Panc1 (cell line): ENCODE measurements at regions not wholly inside any gene's neighbourhood (a gene's known extent, or its start where the extent isn't known, plus 50 kb on each side); places are given as distances from the start of the nearest gene placed in this dataset.

Source experiments
- ATAC-seq: fragments of 200-7000 bp; cut with Tn5 transposase; 2 replicates; pipeline ENCODE4 v1.9.1; 2020; ENCODE audit warnings: mild to moderate bottlenecking, moderate library complexity
- BruUV-seq: library from RNA; stranded (reverse); fragments of 400-500 nt; replicated peaks from 2 replicates; lab custom pipeline; 2021; lab: Mats Ljungman, UMichigan
- CTCF ChIA-PET: fragments of 300-600 bp; sonication (Branson Sonifier 250); formaldehyde crosslinking; loops from one replicate; lab custom pipeline; 2022; ENCODE audit warnings: antibody characterized with exemption; lab: Charles Lee
- POLR2A ChIA-PET: fragments of 300-600 bp; sonication (Branson Sonifier 250); formaldehyde crosslinking; loops from one replicate; lab custom pipeline; 2022; ENCODE audit warnings: antibody characterized with exemption; lab: Charles Lee
- DNase-seq: peaks from one replicate; pipeline ENCODE4 v3.0.0-alpha.2; 2010; ENCODE audit warnings: low read depth, low spot score
- H3K27ac ChIP-seq: 2 replicates; pipeline ENCODE4 v1.5.1; 2011; ENCODE audit warnings: mild to moderate bottlenecking, low read length, inconsistent platforms
- H3K27me3 ChIP-seq: fragments of 200-500 bp; sonication (Bioruptor generic); 2 replicates; pipeline ENCODE4 v1.6.0; 2014; ENCODE audit warnings: low read length, inconsistent platforms; ENCODE audit not compliant: control insufficient read depth, insufficient read depth
- H3K36me3 ChIP-seq: fragments of 200-500 bp; sonication (Bioruptor generic); 2 replicates; pipeline ENCODE4 v1.5.1; 2014; ENCODE audit warnings: inconsistent platforms, mild to moderate bottlenecking, low read length, moderate library complexity; ENCODE audit not compliant: control insufficient read depth, insufficient read depth
- H3K4me1 ChIP-seq: 2 replicates; pipeline ENCODE4 v1.5.1; 2011; ENCODE audit warnings: inconsistent platforms, mild to moderate bottlenecking, low read length, moderate library complexity; ENCODE audit not compliant: control insufficient read depth, insufficient read depth
- H3K4me3 ChIP-seq, 2 experiments: 2 replicates each; pipeline ENCODE4 v1.5.1; 2011 to 2012; ENCODE audit warnings: low read depth in 2 of 2, low read length in 2 of 2, mild to moderate bottlenecking in 2 of 2, inconsistent platforms in 1 of 2, moderate library complexity in 1 of 2
- H3K9me3 ChIP-seq: fragments of 200-500 bp; sonication (Bioruptor generic); 2 replicates; pipeline ENCODE4 v1.5.1; 2014; ENCODE audit warnings: low read depth, mild to moderate bottlenecking, inconsistent platforms, low read length, moderate library complexity; ENCODE audit not compliant: control insufficient read depth, insufficient read depth
- CTCF ChIP-seq: fragments of 450-650 bp; IDR thresholded peaks from 2 replicates; pipeline ENCODE4 v1.5.1; 2017; ENCODE audit warnings: mild to moderate bottlenecking
- POLR2AphosphoS5 ChIP-seq: IDR thresholded peaks from 2 replicates; pipeline ENCODE4 v1.6.1; 2012; ENCODE audit warnings: mild to moderate bottlenecking, low read depth, low read length, moderate library complexity
- REST ChIP-seq, 2 experiments: IDR thresholded peaks; 2 replicates each; pipeline ENCODE4 v1.6.1; 2011 to 2012; ENCODE audit warnings: low read depth in 2 of 2, control low read depth in 1 of 2, low read length in 1 of 2, mild to moderate bottlenecking in 1 of 2, moderate library complexity in 1 of 2; ENCODE audit not compliant: insufficient read depth in 1 of 2
- SIN3A ChIP-seq: IDR thresholded peaks from 2 replicates; pipeline ENCODE4 v1.6.1; 2012; ENCODE audit warnings: low read depth, mild to moderate bottlenecking, low read length, moderate library complexity, borderline replicate concordance; ENCODE audit not compliant: insufficient read depth
- TCF7L2 ChIP-seq: IDR thresholded peaks from 2 replicates; pipeline ENCODE4 v1.6.1; 2011; ENCODE audit warnings: mild to moderate bottlenecking, low read depth, low read length, inconsistent platforms
- in situ Hi-C: cut with HindIII; loops from 2 replicates; pipeline ENCODE4 v1.10.0; 2016; ENCODE audit warnings: low sequenced_read_pairs, low pct_unique_long_range_greater_than_20kb
- intact Hi-C: fragments of 100-400 bp; cut with micrococcal nuclease; formaldehyde crosslinking; loops from one replicate; pipeline ENCODE4 v1.10.0; 2022; ENCODE audit not compliant: unreplicated experiment

DNA sequence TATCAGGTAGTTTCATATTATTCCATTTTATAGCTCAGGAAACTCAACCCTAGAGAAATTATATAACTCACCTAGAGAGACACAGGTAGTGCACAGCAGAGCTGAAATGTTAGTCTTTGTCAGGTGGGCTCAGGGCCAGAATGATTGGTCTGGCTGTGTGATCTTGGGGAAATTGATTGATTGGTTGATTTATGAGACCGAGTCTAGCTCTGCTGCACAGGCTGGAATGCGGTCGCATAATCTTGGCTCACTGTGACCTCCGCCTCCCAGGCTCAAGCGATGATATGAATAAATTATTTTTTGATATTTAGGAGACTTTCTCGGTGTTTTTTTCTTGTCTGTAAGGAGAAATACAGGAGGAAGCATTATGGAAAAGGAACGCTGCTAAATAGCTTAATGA lies 239.9 kb upstream of the SLC10A2 start:
- in situ Hi-C loops (no loop called here), intact Hi-C loops (no loop called here)
- BruUV-seq: no TSS peak
- no peak for TF ChIP-seq SIN3A
- TF ChIP-seq TCF7L2: no peak
- no peak for TF ChIP-seq POLR2AphosphoS5
- TF ChIP-seq REST (IDR thresholded peaks at IDR 0.05; ENCODE audit: insufficient read depth in 1 of 2, low read depth in 2 of 2, low read length in 1 of 2): no peak
- TF ChIP-seq CTCF: no peak
- ChIA-PET CTCF (no interaction called here), POLR2A (no interaction called here)
- Histone ChIP-seq H3K4me3 (no peak overlapping the region), H3K4me1 (no peaks in the 10 kb centered on the region), H3K36me3 (no peaks in the 10 kb centered on the region), H3K27ac (no peak overlapping the region), H3K9me3 (no peaks in the 10 kb centered on the region), H3K27me3 (no peaks in the 10 kb centered on the region)
- no peak for DNase-seq
- ATAC-seq: no peak

- no peak for DNase-seq
- no peaks in the 10 kb centered on the region for H3K27me3 ChIP-seq
- CTCF ChIA-PET: no interaction called here
- H3K27ac ChIP-seq: no peak overlapping the region
- H3K4me1 ChIP-seq: no peaks in the 10 kb centered on the region
- no peaks in the 10 kb centered on the region for H3K9me3 ChIP-seq
- H3K4me3 ChIP-seq: no peak overlapping the region
- no peak for ATAC-seq
- in situ Hi-C loops: no loop called here
- intact Hi-C loops: no loop called here
- POLR2A ChIA-PET: no interaction called here
- H3K36me3 ChIP-seq: no peaks in the 10 kb centered on the region
- TF ChIP-seq REST (IDR thresholded peaks at IDR 0.05; ENCODE audit: insufficient read depth in 1 of 2, low read depth in 2 of 2, low read length in 1 of 2) (no peak), CTCF (no peak), POLR2AphosphoS5 (no peak), TCF7L2 (no peak), SIN3A (no peak)
- no TSS peak for BruUV-seq
These were observed 236.9 kb upstream of the SLC10A2 start for GRCh38 chr13:103303078-103303651.
